HepG2 (cell line): ENCODE measurements at regions not wholly inside any gene's neighbourhood (a gene's known extent, or its start where the extent isn't known, plus 50 kb on each side); places are given as distances from the start of the nearest gene placed in this dataset.

ENCODE experiments used
- HCFC1 ChIP-seq: fragments of 150-350 bp; IDR thresholded peaks from 2 replicates; pipeline ENCODE4 v1.6.1; 2014; ENCODE audit warnings: low read depth, low read length
- IRF2 ChIP-seq: IDR thresholded peaks from 2 replicates; pipeline ENCODE4 v1.6.1; 2018; ENCODE audit warnings: missing genetic modification reagents, missing compliant biosample characterization
- JUND ChIP-seq: sonication (generic); formaldehyde crosslinking; IDR thresholded peaks from 2 replicates; pipeline ENCODE4 v1.8.0; 2022; ENCODE audit warnings: mild to moderate bottlenecking, missing genetic modification reagents
- MAX ChIP-seq: IDR thresholded peaks from 2 replicates; pipeline ENCODE4 v1.6.1; 2012; ENCODE audit warnings: inconsistent platforms

- TF ChIP-seq HCFC1 (no peak), MAX (no peak), JUND (CRISPR knock-in tag) (no peak), IRF2 (CRISPR knock-in tag) (no peak)
These were observed 87.5 kb downstream of the RRAGC start for GRCh38 chr1:38772026-38772425.
